HG03571 (cell line): ENCODE measurements at regions not wholly inside any gene's neighbourhood (a gene's known extent, or its start where the extent isn't known, plus 50 kb on each side); places are given as distances from the start of the nearest gene placed in this dataset.
"Not testable (repeated sequence)": the region's sequence is repeated elsewhere in the genome, so short reads cannot be mapped to it uniquely, and the experiment has no call there.

Experiments
- ATAC-seq: cut with Tn5 transposase; IDR thresholded peaks from one replicate; pipeline ENCODE4 v1.9.1; 2021; ENCODE audit not compliant: unreplicated experiment

GRCh38 chr1:104646233-104646632 is 896.5 kb downstream of the AMY1C start:
- ATAC-seq, result no peak

GRCh38 chr1:104648269-104648691 is 898.6 kb downstream of the AMY1C start:
- no peak for ATAC-seq

- ATAC-seq, result not testable (repeated sequence)
Observed at GRCh38 chr1:104664374-104664773, 914.7 kb downstream of the AMY1C start.

GRCh38 chr1:104665300-104665699 is 915.6 kb downstream of the AMY1C start:
- no peak for ATAC-seq

- ATAC-seq, result no peak
Observed at GRCh38 chr1:104671684-104672353, 922.1 kb downstream of the AMY1C start.

GRCh38 chr1:104699433-104699832 is 949.7 kb downstream of the AMY1C start:
- ATAC-seq, result no peak

- no peak for ATAC-seq
Observed at GRCh38 chr1:104702731-104703130, 953.0 kb downstream of the AMY1C start.

GRCh38 chr1:104706631-104707147 is 957.0 kb downstream of the AMY1C start:
- no peak for ATAC-seq

GRCh38 chr1:104718752-104719151 is 969.1 kb downstream of the AMY1C start:
- ATAC-seq, result no peak

GRCh38 chr1:104720741-104721140 is 971.0 kb downstream of the AMY1C start:
- ATAC-seq, result no peak

GRCh38 chr1:104726917-104727316 is 977.2 kb downstream of the AMY1C start:
- no peak for ATAC-seq

GRCh38 chr1:104733866-104734265 is 984.2 kb downstream of the AMY1C start:
- ATAC-seq, result no peak

- no peak for ATAC-seq
Observed at GRCh38 chr1:104745875-104746274, 996.2 kb downstream of the AMY1C start.

GRCh38 chr1:104746994-104747393 is 997.3 kb downstream of the AMY1C start:
- peak; percentile 82 for ATAC-seq

- ATAC-seq, result peak; percentile 89
Observed at GRCh38 chr1:104760017-104760416, 1010.3 kb downstream of the AMY1C start.

- ATAC-seq, result no peak
Observed at GRCh38 chr1:104761961-104762570, 1012.4 kb downstream of the AMY1C start.

- peak; percentile 62 for ATAC-seq
Observed at GRCh38 chr1:104765085-104765484, 1015.4 kb downstream of the AMY1C start.

GRCh38 chr1:104768466-104768865 is 1018.8 kb downstream of the AMY1C start:
- peak; percentile 83 for ATAC-seq

- no peak for ATAC-seq
Observed at GRCh38 chr1:104780470-104781078, 1030.9 kb downstream of the AMY1C start.

- no peak for ATAC-seq
Observed at GRCh38 chr1:104785575-104786187, 1036.0 kb downstream of the AMY1C start.

- no peak for ATAC-seq
Observed at GRCh38 chr1:104787866-104788510, 1038.3 kb downstream of the AMY1C start.
